ENCODE measurements at regions not wholly inside any gene's neighbourhood (a gene's known extent, or its start where the extent isn't known, plus 50 kb on each side); places are given as distances from the start of the nearest gene placed in this dataset.
A peak's percentile ranks its signal among the peaks of the same experiment; 100 is the strongest.

GRCh38 chr2:24409700-24410556 is 49.6 kb upstream of the ITSN2 start:
- Histone ChIP-seq H3K4me2 (ENCODE audit: insufficient read depth, low read length, poor library complexity, severe bottlenecking) (no peak overlapping the region), H3K79me1 (ENCODE audit: low read depth, low read length) (no peaks in the 10 kb centered on the region), H2AFZ (ENCODE audit: low read length) (no peak overlapping the region), H3K14ac (ENCODE audit: low read length) (no peak overlapping the region), H4K91ac (ENCODE audit: low read depth, low read length, poor library complexity) (no peak overlapping the region), H2BK5ac (ENCODE audit: low read length) (no peak overlapping the region), H2AK5ac (ENCODE audit: low read depth, low read length) (no peak overlapping the region), H3K23ac (ENCODE audit: low read depth, low read length, poor library complexity) (no peak overlapping the region), H2BK120ac (ENCODE audit: low read depth, low read length) (no peak overlapping the region), H3K36me3 (replicated peaks in 1 of 2; ENCODE audit: control insufficient read depth in 2 of 2, insufficient read depth in 2 of 2, low read length in 2 of 2) (no peaks in the 10 kb centered on the region), H4K8ac (ENCODE audit: low read depth, low read length) (no peak overlapping the region), H3K18ac (ENCODE audit: low read length) (no peak overlapping the region), H3K9me3 (replicated peaks in 1 of 2; ENCODE audit: control insufficient read depth in 2 of 2, insufficient read depth in 1 of 2, low read depth in 1 of 2, low read length in 2 of 2) (no peaks in the 10 kb centered on the region), H2BK15ac (ENCODE audit: low read length) (no peak overlapping the region), H3K4me3 (ENCODE audit: low read length in 2 of 2) (no peak overlapping the region), H3K27me3 (ENCODE audit: control insufficient read depth in 3 of 3, insufficient read depth in 3 of 3, low read depth in 1 of 3, low read length in 3 of 3) (no peaks in the 10 kb centered on the region), H3K4ac (ENCODE audit: low read length) (no peak overlapping the region), H3K27ac (replicated peaks; ENCODE audit: low read length) (no peak overlapping the region), H2BK12ac (ENCODE audit: low read length) (no peak overlapping the region), H3K4me1 (ENCODE audit: control insufficient read depth in 2 of 2, insufficient read depth in 1 of 2, low read depth in 1 of 2, low read length in 2 of 2) (peaks cover 12 to 24% of the 10 kb centered on the region in 2 donors), H3K9ac (ENCODE audit: low read depth, low read length, poor library complexity) (peak overlapping the region; percentile 1)
- no CpG with 5 or more reads among the region's 13 CpGs for WGBS, 2 donors (ENCODE audit: extremely low coverage in 2 of 2, insufficient read length in 2 of 2, insufficient replicate concordance in 1 of 2)
- DNase-seq (ENCODE audit: low spot score), result peak; percentile 72
